Stimulated activated CD4-positive, alpha-beta T cell treated with anti-CD3 and anti-CD28 coated beads, TNF-alpha, amount 100 ng/mL, for 4 hours (primary cell): ENCODE measurements at regions not wholly inside any gene's neighbourhood (a gene's known extent, or its start where the extent isn't known, plus 50 kb on each side); places are given as distances from the start of the nearest gene placed in this dataset.

Source experiments
- DNase-seq, 3 experiments: peaks; one replicate each; pipeline ENCODE4 v3.0.0-alpha.2; 2020; ENCODE audit warnings: low read depth in 3 of 3

DNA sequence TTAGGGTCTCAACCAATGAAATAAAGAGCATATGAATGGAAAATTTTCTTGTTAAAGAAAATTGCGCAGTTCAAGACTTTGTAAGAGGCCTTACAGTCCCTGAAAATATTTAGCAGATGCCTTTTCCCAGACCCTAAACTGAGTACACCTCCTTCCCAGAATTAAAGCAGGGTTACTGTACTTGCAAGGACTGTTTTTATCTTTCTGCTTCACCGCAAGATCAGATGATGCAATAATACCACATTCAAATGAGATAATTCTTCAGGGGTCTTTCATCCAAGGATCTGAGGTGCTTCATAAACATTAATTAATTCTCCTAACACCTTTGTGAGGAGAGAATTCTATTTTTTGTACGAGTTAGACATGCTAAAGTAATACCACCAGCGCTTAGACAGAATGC lies 1071.8 kb upstream of the PIK3C3 start:
- no peak for DNase-seq

GRCh38 chr18:40882468-40882867 lies 1072.6 kb upstream of the PIK3C3 start:
- DNase-seq: no peak

GRCh38 chr18:40878371-40878770 lies 1076.7 kb upstream of the PIK3C3 start:
- DNase-seq: no peak

- DNase-seq: no peak
These were observed 1077.9 kb upstream of the PIK3C3 start for GRCh38 chr18:40877096-40877495.

- no peak for DNase-seq
These were observed 1079.9 kb upstream of the PIK3C3 start for GRCh38 chr18:40875101-40875615.

DNA sequence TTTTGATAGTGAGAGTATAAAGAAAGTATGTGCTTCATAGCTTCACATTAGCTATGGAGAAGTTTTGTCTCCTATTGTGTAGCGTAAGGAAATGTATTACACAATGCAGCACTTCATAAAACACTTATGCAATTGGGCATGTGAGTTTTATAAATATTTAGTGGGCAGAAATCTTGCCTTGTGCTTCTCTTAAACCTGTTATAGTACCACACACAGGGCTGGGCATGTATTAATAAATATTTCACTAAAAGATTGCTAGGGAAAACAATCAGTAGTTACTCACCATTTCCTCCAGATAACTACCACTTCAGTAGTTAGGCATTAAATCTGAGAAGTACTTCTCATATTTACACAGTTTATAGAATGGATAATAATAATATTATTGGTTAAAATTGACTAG lies 1080.8 kb upstream of the PIK3C3 start:
- DNase-seq: no peak

DNA sequence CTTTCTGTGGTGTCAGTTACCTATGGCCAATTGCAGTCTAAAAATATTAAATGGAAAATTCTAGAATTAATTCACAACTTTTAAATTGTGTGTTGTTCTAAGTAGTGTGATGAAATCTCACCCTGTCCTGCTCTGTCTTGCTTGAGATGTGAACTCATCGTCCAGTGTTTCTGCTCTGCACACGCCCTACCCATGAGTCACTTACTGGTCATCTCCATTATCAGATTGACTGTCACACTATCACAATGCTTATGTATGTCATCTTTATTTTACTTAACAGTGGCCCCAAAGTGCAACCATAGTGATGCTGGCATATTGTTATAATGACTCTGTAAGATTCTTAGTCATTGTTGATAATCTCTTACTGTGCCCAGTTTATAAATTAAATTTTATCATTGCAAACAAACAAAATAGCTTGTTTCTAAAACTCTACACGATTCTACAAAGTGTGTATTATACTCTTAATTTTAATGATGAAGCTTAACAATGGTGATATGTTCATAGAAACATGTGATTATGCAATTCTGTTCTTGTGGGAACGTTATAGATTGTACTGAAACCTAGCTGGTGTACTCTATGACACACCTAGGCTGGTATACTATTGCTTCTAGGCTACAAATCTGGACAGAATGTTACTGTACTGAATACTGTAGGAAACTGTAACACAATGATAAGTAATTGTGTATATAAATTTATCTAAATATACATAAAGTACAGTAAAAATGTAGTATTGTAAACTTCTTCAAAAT lies 1086.8 kb upstream of the PIK3C3 start:
- no peak for DNase-seq

- no peak for DNase-seq
These were observed 1087.6 kb upstream of the PIK3C3 start for GRCh38 chr18:40867459-40867858.

DNA sequence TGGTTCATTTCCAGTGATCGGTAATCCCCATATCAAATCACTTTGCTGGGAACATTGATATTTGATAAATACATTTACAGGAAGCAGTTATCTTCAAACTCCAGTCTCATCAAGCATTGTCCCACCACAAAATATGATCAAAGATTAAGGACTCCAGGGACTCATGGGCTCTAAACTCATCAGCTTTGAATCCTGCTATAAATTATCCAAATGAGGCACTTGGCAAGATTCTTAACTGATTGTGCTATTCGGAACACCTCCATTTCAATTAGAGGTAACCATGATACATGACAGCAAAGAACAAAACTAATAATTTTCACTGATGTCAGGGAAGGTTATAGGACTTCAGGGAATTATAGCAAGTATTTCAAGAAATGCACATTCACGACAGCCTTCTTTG lies 1088.1 kb upstream of the PIK3C3 start:
- DNase-seq: no peak

DNA sequence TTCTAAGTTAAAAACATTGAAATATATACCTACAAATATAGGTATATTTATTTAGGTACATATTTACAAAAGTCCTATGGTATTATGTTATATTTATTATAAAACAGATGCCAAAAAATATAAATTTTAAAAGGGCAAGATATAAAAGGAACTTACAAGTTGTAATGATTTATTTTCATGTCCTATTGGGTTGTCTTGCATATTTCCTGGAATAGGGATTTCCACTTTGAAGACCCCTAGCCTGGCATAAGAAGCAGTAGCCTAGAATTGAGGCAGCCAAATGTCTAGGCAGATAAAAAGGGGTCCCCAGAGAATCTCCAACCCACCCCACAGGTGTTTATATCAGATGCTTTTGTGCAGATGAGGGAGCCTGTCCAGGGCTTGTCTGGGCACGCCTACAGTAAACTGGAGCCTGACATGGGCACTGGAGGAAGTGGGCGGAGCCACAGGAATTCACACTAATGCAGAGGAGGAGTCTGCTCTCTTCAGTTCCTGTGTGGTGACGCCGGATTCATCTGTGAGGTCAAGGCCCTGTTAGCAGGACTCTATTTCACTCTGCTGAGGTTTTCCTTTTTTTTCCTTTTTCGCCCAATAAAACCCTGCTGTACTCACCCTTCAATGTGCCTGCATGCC lies 1088.9 kb upstream of the PIK3C3 start:
- no peak for DNase-seq

- DNase-seq: no peak
These were observed 1090.2 kb upstream of the PIK3C3 start for GRCh38 chr18:40864846-40865245.

DNA sequence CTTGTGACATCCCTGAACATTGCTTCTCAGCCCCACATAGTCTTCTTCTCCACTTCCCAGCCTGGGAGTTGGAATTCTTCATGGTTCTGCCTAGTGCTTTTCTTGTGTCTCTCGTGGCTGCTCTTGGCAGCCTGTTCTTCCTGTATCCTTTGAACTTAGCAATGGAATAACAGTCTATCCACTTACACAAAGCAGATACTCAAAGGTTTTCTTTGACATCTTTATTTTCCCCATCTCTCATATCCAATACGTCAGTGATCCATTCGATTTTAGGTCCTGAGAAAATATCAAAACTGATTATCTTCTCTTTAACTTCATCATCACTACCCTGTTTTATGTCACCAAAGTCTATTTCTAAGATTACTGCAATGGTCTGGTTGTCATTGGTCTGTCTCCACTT lies 1091.2 kb upstream of the PIK3C3 start:
- no peak for DNase-seq

DNA sequence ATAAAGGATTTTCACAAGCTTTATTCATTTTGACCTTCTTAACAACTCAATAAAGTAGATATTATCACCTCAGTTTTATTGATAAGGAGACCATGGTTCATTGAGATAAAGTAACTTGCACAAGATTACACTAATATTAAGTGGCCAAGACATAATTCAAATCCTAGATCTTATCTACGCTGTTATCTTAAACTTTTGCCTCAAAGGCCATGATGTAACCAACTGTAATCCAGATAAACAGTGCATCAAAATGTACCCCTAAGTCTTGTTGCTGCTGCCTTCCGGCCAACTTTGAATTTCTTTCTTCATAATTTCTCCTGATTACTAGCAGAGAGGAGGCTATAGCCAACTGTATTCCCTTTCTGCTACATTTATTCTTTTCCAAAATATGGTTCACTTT lies 1094.8 kb upstream of the PIK3C3 start:
- DNase-seq: no peak

DNA sequence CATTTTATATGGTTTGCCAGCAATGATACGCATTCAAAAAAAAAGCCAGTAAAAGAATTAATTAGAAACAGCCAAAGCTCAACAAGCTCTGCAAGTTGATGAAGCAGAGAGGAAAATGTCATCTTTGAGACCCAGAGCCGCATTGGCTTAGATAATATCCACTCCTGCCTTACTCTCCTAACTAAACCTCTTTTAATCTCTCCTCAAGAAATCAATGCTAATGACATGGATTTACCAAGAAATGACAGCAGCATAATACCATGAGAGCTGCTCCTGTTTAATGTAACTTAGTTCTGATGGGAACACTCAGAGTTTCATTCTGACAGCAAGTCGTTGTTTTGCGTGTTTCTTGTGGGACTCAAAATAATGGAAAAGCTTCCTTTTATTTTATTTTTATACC lies 1099.4 kb upstream of the PIK3C3 start:
- DNase-seq: no peak

DNA sequence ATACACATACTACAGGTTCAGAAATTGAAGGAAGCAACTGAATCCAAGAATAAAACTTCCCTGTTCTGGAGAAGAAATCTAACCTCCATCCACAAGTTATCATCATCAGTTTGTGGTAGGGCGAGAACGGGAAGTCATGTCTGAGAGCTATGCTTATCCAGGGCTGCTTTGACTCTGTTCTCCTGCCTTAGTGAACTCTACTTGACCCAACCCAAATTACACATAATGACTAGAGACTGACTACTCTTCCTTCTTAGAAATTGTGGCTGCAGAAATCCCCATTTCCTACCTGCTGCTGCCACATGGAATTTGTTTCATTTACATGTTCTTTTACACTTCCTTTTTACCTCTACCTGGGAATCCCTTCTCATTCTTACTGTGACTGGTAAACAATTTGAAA lies 1102.6 kb upstream of the PIK3C3 start:
- no peak for DNase-seq

DNA sequence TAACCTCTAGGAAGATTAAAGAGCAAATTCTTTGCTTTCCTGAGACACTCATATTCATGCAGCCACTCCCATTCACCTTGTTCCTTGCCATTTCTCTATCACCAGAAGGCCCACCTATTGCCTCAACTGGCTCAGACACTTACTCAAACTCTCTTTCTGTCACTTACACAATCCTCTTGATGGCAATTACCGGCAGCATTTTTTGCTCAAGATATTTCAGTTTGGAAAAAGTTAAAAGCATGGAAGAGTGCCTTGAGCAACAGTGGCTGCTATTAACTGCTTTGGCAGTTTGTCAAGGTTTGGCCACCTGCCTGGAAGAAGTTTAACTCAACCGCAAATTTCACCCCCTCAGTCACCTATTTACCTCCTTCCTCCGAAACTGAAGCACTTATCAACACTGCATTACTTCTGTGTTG lies 1104.0 kb upstream of the PIK3C3 start:
- no peak for DNase-seq

GRCh38 chr18:40849886-40850285 lies 1105.1 kb upstream of the PIK3C3 start:
- no peak for DNase-seq

GRCh38 chr18:40841467-40841866 lies 1113.6 kb upstream of the PIK3C3 start:
- DNase-seq: no peak

GRCh38 chr18:40841063-40841462 lies 1114.0 kb upstream of the PIK3C3 start:
- DNase-seq: no peak

DNA sequence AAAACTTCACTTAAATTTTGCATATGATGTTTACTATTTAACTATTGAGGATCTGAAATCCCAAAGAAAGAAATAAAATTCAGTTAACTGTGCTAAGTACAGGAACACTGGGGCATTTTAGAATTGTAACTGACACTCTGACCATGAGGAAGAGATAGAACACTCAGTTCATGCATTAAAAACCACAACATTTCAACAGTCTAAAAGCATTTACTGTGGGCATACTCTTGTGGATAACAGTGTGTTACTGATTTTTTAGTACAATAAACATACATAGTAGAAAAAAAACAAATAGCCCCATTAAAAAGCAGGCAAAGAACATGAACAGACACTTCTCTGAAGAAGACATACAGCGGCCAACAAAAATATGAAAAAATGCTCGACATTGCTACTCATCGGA lies 1122.7 kb upstream of the PIK3C3 start:
- DNase-seq: no peak

DNA sequence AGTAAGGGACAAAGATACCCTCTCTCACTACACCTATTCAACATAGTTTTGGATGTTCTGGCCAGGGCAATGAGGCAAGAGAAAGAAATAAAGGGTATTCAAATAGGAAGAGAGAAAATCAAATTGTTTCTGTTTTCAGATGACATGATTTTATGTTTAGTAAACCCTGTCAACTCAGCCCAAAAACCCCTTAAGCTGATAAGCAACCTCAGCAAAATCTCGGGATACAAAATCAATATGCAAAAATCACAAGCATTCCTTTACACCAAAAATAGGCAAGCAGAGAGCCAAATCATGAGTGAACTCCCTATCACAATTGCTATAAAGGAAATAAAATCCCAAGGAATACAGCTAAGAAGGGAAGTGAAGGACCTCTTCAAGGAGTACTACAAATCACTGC lies 1130.7 kb upstream of the PIK3C3 start:
- DNase-seq: no peak

GRCh38 chr18:40821596-40822243 lies 1133.3 kb upstream of the PIK3C3 start:
- no peak for DNase-seq

DNA sequence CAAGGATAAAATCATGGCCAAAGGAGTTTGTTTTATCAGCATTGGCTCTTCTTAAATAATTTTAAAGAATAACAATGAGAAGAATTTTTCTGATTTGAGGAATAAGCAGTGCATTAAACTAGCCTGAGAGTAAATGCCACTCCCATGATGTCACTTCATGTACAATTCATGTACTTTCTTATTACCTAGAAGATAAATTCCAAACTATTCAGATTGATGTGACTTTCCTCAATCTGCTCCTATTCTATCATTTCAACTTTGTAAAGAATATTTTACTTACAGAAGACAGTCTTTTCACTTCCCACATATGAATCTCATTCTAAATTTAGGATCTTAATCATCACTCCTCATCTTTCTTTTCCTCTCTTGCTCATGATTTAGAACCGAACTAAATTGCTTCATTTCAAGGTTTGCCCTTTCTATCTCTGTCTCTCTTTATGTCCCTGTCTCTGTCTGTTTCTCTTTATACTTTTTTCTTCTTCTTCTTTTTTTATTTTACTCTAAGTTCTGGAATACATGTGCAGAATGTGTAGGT lies 1142.0 kb upstream of the PIK3C3 start:
- no peak for DNase-seq
